Stimulated activated CD4-positive, alpha-beta T cell treated with anti-CD3 and anti-CD28 coated beads, TNF-alpha, amount 100 ng/mL, for 24 hours (primary cell): ENCODE measurements at regions not wholly inside any gene's neighbourhood (a gene's known extent, or its start where the extent isn't known, plus 50 kb on each side); places are given as distances from the start of the nearest gene placed in this dataset.

Experiments used
- DNase-seq, 3 experiments: peaks; one replicate each; pipeline ENCODE4 v3.0.0-alpha.2; 2020; ENCODE audit warnings: low read depth in 3 of 3

DNA sequence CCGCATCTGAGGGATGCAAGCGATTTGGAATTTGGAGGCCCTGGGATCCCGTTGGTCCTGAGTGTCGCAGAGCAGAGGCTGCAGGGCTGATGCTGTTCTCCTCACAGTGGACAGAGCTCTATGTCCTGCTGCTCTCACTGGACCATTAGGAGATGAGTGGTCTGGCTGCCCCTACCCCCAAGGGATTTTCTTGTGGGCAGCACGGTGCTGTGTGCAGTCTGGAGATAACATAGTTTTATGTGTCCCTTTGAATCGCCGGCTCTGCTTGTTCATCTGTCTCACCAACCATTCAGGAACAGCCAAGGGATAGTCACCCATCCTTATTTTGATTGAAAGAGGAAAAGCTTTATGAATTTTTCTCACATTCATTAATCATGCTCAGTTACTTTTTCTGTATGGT, 49.9 kb downstream of the CHRM3 start:
- no peak for DNase-seq

DNA sequence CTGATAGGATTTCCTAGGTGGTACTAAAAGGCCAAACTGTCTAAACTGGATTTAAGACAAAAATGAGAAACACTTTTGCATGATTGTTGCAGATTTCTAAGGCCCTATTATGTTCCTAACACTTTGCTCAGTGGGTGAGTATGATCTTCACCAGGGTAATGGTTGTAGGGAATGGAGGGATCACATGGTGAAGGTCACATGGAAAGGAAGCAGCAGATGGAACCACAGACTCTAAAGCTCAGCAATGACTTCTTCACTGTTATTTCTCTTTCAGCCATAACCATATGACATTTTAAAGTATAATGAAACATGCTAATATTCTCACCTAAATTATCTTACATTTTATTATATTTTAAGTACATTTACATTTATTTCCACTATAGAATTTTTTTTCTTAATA, 51.5 kb downstream of the CHRM3 start:
- no peak for DNase-seq

DNA sequence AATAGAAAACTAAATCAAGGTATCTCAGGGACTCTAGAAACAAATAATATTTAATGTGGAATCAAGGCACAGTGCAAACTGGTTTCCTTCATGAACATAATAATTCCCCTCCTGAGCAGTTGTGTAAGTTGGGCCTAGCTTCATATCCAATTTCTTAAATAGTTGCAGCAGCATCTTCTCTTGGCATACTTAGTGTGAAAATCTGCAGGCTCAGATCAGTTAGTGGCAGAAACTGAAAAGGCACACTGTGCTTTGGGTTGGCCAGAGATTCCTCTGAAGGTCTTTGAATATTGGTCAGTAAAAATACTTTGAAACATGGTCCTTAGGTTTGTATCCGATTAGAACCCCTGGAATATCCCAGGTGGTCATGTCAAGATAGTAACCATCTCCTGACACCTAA, 52.5 kb downstream of the CHRM3 start:
- DNase-seq: no peak

DNA sequence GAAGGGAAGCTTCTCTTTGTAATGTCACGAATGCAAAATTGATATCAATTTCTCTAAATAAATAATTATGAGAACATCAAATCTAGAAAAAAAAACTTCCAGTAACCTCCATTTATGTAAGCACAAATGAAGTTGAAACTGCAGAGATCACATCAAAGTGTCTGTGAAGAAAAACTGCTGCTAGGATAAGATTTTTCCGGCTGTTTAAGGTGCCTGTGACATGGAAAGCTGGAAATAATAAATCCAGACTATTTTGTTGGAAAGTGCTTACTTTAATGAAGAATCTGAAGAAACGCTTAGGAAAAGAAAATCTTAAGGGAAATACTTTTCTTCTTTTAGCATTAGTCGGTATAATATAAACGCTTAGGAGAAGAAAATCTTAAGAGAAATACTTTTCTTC, 57.0 kb downstream of the CHRM3 start:
- DNase-seq: no peak

DNA sequence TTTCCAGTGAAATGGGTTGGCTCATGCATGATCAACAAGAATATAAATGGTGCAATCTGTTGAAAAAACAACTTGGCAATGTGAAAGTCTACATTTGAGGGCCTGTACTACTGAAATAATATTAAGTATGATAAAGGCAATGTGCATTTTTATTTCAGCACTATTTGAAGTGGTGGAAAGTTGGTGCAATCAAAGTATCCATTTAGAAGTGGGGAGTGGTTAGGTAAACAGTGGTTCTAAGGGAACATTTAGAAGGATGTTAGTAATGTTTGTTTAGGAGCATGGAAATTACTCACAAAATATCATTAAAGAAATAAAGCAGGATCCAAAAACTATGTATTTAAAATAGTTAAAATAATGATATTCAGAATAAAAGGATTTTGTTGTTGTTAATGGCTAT, 60.2 kb downstream of the CHRM3 start:
- no peak for DNase-seq

DNA sequence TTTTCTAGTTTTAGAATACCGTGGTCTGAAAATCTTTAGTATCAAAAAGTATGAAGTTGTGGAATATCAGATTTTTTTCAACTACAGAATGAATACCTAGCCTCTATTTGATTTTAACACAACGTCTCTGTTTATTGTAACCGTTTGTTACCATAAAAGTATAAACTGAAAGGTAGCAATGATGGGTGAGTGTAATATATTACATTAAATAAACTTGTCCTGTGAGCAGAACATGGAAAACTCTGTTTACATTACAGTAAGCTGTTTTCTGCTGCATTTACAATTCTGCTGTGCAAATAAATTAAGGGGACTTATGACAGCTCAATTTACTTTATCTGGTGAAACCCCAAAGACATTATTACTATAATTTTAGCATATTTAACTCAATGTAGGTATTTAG, 62.5 kb downstream of the CHRM3 start:
- no peak for DNase-seq

DNA sequence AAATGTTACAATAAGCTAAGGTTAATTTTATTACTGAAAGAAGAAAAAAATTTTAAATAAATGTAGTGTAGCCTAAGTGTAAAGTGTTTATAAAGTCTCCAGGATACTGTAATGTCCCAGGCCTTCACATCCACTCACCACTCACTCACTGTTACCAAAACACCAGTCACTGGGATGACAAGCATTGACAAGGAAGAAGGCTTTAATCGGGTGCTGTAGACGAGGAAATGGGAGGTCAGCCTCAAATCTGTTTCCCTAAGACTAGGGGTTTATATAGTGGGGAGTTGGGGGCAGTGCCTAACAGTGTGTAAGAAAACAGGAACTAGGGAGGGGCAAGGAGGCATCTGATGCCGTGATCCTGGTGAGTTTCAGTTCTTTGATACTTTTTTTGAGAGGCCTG, 69.4 kb downstream of the CHRM3 start:
- no peak for DNase-seq

DNA sequence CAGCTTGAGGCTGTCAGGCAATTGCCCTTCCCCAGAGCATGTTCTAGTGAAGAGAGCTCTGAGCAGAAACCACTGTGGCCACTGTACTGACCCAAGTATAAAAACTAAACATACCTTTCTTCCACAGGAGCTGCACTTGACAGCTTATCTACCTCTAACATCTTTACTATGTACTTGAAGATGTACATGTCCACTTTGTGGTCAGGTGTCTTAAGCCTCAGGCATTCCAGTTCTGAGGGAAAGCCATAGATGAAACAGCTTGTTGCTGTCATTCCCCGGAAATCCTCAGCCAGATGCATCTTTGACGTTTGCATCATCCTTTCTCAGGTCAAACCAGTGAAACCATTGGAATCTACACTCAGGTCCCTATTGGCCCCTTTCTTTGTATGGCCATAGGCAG, 70.4 kb downstream of the CHRM3 start:
- DNase-seq: no peak

DNA sequence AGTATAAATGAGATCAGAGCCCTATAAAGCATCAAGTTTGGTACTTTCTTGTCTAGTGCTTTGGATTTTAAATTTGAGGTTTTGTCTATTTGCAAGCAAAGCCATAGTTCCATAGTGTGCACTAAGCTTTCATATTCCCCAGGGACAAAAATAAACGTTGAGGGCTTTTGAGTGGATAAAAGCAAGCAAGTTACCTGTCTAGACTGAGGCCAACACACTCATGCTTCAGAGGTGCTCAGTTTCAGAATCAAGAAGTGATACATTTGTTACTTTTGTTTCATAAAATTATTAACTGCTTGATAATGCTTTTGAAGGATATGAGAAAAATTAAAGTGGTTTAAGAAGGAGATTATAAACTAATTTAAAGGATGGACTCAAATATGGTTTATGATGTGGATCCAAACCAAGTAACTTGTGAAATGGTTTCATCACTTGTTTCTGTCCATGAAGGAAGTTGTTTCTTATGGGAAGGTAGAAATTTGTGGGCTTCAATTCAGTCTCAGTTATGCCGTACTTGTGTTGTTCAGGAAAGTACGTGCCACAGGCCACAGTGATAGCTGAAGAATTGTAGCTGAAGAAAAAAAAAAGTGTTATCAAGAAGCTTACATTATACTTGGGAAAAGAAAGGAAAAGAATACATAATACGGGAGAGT, 71.2 kb downstream of the CHRM3 start:
- no peak for DNase-seq

DNA sequence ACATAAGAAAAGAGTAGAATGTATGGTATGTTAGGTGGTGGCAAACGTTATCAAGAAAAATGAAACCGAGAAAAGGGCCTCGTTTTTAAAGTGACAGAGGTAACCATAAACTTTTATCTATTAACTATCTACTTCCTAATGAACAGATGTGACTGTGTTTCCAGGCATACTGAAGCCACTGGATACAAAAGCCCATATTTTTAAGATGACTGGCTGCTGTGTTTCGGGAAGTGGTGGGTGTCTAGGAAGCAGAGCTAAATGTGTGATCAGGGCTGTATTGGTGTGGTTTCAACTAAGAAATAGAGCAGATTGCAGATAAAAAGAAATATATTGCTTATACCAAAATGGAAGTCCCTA, 71.8 kb downstream of the CHRM3 start:
- no peak for DNase-seq

DNA sequence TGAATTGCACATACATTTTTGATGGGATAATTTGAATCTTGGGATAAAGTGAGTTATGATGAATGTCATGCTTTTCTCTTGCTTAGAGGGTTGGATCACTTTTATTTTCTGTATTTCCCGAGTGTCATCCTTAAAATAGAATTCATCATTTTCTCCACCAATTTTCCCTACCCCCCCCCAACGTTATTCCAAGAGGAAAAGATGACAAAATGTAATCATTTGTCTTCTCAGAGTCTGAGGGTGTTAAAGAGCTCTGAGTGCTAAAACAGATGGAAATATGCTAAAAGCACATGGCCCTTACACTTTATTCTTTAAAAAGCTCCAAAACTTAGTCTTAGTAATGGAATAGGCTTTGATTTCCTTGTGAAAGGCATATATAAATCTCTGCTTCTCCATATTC, 81.4 kb downstream of the CHRM3 start:
- DNase-seq: no peak

DNA sequence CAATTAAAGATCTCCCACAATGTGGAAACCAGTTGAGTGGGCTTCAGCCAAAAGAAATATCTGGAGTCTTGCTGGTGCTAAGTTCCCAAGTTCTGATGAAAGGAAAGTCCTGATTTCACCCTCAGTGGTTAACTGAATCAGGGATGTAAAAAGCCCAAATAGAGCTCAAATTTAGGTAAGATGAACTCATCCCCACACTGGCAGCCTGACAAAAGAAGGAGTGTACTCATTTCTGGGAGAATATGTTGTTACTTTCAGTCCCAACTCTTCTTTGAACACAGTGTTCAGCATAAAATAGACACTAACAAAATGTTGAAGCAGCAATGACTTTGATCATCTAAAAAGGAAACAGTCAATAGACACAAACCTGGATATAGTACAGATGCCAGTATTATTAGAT, 91.7 kb downstream of the CHRM3 start:
- no peak for DNase-seq

DNA sequence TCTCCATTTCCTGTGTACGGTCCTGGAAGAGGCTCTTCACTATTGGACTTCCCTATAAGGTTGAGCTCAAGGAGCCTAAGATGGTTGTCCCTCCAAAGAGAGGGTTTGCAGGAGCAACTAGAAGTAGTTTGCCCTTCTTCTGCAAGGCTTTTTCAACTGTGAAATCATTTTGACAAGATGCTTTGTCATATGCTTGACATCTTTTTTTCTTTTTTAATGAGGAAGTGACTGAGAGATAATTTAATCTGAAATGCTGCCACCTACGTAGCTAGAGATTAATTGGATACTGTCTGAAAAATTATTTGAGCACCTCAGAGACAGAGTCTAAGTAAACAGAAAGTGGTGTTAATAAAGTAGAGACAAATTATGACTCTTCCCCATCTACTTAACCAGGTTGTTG, 97.0 kb downstream of the CHRM3 start:
- no peak for DNase-seq

DNA sequence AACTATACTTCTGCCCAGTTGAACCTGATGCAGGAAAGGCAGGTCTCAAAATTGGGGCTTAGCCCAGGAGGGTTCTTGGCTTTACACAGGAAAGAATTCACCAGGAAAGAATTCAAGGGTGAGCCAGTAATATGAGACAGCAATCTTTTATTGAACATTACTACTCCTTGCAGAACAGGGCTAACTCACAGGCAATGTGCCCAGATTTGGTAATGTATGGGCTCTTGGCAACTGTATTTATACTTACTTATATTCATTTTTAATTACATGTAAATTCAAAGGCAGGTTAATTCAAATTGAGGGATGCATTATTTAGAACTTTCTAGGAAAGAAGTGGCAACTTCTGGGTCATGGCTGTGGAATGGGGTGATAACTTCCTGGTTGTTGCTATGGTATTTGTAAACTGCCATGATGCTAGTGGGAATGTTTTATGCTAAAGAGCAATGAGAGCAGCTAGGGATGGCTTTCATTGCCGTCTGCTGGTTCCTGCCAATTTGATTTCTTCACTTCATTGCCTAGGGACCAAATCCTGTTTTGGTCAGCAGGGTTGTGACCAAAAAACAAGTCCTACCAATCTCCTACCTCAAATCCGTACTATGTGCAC, 107.5 kb downstream of the CHRM3 start:
- DNase-seq: no peak

DNA sequence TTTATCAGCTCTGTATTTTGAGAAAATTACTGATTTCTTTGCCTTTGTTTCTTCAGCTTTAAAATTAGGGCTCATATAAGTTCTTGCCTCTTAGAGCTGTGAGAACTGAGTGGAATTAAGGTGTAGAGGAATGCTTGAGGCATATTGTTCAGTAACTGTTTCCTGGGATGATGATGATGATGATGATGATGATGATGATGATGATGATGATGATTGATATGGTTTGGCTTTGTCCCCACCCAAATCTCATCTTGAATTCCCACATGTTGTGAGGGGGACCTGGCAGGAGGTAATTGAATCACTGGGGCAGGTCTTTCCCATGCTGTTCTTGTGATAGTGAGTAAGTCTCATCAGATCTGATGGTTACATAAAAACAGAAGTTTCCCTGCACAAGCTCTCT, 118.7 kb downstream of the CHRM3 start:
- no peak for DNase-seq

DNA sequence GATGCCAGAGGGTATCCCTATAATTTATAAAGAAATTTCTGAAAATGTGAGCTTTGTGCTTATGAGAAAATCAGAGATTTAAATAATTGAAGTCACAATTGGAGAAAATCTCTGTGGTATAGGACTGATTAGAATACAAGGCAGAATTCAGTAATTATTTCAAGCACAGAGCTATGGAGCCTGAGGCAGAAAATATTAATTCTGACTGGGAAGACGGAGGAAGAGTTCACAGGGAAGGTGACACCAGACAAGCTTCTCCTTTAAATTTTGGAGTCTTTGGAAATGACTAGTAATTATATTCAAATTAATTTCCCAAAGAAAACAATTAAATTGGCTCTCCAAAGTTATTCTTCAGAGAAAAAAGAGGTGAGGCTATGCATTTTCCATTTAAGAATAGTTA, 121.5 kb downstream of the CHRM3 start:
- no peak for DNase-seq

DNA sequence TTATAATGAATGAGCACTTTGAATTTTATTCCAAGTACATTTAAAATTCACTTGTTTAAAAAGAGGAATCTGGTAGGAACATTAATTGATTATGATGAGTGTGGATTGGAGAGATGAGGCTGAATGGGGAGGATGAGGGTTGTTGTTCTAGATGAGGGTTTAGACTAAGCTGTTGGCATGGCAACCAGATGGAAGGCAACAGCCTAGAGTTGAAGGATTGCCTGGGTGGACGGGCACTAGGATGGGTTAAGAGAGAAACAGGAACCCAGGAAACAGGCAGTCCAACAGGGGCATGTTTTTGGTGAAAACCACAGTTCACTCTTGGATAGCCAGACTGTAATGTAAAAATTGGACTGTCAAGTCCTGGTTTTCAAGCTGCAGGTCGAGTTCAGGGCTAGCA, 125.5 kb downstream of the CHRM3 start:
- no peak for DNase-seq

DNA sequence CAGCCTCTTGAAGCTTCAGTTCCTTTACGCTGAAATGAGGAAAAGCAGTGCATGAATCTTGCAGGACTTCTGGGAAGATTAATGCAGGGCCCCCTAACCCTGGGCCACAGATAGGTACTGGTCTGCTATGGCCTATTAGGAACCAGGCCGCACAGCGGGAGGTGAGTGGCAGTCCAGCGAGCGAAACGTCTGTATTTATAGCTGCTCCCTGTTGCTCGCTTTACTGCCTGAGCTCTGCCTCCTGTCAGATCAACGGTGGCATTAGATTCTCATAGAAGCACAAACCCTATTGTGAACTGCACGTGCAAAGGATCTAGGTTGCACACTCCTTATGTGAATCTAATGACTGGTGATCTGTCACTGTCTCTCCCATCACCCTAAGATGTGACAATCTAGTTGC, 130.2 kb downstream of the CHRM3 start:
- no peak for DNase-seq

DNA sequence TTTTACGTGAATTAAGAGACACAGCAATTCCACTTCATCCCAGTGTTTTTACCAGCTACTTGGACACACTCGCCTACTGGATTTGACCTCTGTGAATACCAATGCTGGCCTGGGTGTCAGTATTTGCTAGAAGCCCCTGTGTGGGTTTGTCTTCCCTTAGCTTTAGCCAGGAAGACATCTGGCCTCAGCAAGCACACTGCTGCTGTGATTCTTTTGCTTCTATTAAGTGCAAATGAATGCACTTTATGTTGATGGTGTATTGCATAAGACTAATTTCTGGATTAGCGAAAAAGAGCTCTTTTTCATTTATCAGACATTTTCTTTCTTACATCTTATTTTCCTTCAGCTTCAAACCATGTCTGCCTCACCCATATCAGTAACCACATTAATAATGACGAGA, 140.0 kb downstream of the CHRM3 start:
- no peak for DNase-seq

DNA sequence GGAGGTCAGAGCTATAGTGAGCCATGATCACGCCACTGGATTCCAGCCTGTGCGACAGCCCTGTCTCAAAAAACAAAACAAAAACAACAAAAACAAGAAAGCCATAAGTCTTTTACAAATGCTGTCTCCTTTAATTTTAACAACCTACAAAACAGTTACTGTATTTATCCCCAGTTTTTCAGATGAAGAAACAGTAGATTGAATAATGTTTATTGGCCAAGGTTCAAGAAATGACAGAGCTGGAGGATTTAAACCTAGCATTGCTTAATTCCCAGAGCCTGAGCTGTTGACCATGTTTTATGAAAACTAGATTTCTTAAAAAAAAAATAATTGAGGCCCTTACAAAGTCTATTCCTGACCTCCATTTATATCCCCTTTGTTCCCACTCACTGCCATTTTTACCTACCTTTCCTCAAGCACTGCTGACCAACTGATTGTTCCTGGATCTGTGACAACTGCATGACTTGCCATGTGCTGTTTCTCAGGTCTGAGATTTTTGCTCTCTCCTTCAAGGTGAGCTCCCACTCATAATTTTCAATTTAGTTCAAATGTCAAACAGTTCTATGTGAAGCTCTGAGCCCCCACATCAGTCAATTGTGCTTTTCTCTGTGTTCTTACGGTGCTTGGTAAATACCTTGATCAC, 140.8 kb downstream of the CHRM3 start:
- DNase-seq: no peak

DNA sequence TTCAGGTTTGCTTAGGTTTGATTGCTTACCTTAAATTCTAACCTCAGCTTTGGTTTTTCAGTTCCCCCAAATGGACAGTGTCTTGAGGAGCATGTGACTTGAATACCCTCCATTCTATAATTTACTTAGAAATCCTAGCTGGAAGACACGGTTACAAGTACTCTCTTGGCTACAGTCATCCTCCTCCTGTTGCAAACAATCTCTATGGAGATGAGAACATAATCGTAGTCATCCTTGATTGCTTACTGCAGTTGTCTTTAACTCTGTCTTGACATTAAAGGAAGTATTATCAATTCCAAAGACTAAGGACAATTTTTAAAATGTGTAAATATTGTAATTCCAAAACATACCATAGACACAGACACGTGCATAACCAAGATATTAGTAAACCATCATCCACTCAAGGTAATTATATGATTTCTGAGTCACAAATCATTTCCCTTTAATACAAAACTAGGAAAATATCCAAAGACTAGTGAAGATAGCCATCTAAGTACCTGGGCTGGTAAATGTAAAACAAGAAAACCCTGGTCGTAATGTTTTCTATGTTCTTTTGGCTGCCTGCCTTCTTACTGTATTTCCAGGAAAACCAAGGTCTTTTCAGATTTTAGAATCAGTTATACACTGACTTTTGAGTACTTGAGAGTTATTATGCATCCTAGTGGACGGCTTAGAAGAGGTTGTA, 149.9 kb downstream of the CHRM3 start:
- DNase-seq: no peak

DNA sequence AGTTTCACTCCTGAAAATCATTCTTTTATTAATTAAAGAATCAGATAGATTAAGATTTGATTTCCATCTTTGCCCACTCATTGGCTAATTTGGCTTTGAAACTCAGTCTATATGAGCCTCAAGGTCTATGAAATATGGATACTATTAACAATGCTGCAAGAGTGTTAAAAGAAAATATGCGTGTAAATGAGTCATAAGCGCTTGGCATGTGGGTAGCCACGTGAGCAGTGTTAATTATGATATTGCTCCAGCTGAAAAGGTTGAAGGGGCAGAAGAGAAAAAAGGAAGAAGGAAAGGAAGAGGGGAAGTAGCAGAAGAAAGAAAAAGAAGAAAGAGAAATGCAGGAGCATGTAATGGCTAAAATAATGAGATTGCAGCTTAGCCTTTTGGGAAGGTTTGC, 151.4 kb downstream of the CHRM3 start:
- DNase-seq: no peak
